ENCODE measurements at regions not wholly inside any gene's neighbourhood (a gene's known extent, or its start where the extent isn't known, plus 50 kb on each side); places are given as distances from the start of the nearest gene placed in this dataset.
"Not testable (repeated sequence)": the region's sequence is repeated elsewhere in the genome, so short reads cannot be mapped to it uniquely, and the experiment has no call there.

DNA sequence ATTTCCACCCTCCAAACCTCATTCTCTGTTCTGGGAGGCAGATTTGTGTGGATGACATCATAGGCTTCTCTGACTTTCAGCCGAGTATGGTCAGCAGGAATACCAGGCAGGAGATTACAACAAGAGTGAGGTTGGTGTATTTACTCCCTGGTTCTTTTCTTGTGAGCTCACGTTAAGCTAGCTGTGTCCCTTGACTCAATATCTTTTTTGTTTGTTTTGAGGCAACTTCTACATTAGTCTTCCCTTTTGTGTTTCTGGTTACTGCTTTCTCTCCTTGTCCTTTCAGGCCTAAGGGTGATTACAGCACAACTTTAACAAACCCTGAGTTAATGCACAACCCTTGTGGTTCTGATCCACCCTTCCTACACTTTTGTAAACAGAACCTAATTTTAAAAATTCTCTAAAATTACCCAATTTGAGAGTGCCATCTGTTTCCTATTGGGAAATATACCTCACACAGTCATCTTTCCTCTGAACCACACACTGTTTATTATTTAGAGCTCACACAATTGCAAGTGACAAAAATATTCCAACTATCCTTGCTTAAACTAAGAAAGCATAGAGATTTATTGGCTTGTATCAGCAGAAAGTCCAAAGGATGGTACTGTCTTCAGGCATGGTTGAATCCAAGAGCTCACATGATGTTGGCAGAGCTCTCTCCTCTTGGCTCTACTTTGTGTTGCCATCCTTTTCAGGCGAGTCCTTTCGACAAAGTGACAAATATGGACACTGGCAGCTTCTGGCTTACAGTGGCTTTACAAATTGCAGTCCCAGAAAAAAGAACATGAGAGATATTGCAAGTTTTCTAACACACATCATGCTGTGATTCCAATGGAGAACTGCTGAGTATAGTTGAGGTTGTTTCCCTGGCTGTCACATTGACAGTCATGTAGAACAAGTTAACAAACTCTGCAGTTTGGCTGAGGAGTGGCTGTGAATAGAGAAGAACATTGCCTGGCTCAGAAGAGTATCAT, 150.5 kb upstream of the DDIT4L start:
- no peak for DNase-seq

DNA sequence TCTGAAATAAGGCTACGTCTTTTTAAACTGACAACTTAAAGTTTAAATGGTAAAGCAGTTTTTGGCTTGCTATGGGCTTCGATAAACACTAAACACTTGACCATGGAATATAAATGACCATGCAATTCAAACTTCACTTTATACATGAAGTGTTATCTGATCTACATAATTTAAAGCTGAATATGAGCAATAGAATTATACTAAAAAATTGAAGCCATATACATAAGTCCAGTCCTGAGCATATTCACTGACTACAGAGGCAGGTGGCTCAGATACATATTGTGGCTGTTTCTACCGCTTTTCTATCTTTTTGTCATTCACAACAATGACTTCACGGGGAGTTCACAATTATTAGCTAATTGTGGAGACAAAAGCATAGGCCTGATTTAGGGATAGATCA, 149.6 kb upstream of the DDIT4L start:
- no peak for DNase-seq

DNA sequence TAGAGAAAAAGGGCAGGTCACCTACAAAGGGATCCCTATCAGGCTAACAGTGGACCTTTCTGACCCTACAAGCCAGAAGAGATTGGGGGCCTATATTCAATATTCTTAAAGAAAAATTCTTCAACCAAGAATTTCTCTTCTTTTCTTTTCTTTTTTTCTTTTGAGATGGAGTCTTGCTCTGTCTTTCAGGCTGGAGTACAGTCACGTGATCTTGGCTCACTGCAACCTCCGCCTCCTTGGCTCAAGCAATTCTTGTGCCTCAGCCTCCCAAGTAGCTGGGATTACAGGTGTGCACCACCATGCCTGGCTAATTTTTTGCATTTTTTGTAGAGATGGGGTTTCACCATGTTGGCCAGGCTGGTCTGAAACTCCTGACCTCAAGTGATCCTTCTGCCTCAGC, 143.2 kb upstream of the DDIT4L start:
- DNase-seq: not testable (repeated sequence)

DNA sequence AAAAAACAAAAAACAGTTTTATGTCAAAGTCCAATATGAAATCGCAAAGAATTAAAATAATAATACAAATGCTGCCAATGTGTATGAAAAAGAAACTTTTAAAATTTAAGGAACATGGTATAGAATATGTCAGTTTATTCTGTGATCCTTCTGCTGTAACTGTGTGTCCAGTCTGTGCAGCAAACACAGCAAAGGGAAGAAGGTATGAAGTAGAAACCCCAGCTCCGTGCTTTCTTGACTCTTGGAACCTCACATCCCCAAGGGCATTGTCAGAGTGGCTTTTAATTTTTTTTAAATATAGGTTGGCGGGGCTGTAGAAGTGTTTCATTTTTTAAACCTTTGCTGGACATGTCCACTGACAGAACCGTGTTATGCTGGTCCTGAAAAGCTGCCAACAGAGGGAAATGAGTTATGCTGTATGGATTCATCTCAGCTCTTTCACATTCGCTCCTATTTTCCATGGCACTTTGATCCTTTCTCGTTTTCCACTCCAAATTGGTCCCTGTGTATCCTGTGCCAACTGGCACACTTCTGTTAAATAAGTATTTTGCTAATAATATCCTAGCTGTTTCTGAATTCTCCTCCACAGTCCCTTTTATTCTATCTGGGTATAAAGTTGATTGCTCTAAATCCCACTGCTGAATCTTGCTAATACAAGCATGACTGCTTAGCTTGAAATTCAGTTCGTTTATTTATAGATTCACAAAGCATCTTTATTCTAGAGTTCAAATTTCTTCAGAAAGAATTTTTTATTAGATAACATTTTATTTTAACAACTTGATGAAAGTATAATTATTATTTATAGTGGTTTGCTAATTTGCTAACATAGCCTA, 127.0 kb upstream of the DDIT4L start:
- DNase-seq: no peak

DNA sequence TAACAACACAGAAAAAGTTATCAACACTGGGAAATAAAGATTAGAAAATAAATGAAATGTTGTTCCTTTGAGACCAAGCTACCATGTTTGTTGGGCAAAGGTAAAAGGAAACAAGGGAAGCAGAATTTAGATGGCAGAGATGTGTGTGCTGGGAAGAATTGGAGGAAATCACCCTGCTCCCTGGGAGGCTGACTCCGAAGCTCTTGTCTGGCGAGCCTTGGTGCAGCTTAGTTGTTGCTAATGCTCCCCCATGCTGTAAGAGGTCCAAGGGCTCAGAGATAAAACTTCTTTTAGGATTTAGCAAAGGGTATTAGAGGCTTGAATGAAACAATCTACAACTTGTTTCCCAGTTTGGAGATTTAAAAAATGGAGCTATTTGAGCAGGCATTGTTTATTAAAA, 123.8 kb upstream of the DDIT4L start:
- DNase-seq: no peak

DNA sequence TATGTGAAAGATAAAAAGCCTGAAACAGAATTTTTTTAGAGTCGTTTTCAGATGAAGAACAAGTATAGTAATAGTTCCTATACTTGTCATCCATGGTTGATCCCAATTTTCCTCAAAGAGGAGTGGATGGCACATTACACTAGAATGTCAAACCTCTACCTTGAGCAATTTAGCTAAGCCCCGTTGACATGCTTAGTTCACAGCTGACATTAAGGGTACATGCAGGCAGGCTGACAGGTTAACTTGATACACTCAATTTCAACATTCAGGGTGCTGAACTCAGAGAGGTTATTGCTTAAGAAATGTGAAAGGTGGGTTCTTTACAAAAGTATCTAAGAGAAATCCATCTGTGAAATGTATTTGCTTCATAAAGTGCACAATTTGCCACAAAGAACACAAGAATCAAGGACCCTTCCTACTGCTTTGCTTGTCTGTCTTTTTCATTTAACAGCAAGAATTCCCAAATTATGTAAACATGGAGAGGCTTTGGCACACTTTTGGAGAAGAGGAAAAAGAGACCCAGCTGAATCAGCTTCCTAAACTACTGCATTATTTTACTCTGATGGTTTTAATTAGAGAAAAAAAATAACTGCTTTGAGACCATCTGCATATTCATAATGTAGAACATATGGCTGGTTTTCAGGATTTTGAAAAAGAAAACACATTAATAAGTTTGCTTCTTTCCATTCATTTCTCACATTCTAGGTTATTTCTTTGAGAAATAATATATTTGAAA, 122.5 kb upstream of the DDIT4L start:
- DNase-seq: no peak

DNA sequence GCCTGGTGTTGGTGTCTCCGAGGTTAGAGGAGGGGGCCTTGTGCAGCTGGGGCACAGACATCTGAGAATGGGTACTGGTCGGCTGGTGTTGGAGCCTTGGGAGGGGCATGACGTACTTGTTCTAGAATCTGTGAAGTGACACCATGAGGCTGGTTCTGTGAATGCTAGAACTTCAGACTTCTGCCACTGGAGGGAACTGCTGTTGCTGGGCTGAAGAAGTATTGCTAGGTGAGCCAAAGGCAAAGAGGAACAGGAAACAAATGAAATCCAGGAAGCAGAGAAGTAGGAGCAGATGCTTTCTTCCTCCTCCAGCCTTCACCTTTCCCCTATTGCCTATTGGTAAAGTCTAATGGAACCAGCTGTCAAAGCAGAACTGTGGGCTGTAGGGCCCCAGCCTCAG, 120.9 kb upstream of the DDIT4L start:
- no peak for DNase-seq

DNA sequence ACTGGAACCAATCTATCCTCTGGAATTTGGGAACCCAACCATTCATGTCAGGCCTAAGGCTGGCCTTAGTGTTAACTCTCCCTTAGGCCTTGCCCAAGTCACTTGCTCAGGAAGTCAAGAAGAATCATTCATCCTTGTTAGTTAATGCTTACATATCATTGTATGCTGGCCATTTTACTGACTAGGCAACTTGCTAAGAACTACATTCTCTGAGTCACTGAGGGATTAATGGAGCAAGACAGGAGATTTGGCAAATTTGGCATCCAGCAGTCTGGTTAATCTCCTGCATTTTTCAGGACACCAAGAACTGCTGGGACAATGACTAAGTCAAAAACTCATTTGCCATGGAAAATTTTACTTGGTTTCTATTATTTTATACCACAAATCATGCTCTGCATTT, 115.8 kb upstream of the DDIT4L start:
- no peak for DNase-seq

DNA sequence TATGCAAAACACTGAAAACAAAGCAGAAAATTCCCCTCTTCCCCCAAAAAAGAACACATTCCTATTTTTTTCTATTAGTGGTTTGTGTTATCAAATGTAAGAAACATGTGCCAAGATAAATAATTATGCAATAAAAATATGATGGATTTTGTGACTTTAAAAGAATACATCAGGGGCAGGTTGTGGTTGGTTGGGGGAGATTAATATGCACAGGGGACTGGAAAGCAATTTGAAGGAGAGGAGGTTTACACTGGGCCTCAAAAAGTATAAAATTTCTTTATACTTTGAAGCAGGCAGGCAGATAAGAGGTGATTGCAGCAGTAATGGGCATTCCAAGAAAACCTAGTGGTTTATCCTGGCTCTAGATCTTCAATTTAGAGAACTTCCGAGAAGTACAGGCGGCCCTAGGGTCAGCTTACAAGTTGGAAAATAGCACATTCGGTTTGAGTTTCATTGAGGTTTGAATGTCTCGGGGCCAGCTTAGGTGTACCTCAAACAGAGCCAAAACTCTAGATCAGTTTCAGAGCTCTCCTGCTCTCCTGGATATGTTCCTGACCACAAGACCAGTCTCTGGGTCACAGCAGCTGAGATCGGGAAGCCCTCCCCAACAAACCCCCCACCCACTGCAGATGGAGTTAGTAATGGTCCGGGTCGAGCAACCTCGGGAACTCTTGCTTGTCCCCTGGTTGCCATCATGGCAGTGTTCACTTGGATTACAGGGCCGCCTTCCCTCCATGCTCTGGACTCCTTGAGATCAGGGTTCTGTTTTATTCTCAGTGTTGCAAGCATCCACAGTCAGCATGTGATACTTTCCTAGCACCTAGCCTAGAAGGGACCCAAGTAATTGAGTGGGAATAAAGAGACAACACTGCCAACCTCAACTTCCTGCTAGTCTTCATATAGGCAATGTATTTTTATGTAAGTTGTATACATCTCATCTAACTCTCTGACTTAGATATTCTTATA, 112.1 kb upstream of the DDIT4L start:
- no peak for DNase-seq

DNA sequence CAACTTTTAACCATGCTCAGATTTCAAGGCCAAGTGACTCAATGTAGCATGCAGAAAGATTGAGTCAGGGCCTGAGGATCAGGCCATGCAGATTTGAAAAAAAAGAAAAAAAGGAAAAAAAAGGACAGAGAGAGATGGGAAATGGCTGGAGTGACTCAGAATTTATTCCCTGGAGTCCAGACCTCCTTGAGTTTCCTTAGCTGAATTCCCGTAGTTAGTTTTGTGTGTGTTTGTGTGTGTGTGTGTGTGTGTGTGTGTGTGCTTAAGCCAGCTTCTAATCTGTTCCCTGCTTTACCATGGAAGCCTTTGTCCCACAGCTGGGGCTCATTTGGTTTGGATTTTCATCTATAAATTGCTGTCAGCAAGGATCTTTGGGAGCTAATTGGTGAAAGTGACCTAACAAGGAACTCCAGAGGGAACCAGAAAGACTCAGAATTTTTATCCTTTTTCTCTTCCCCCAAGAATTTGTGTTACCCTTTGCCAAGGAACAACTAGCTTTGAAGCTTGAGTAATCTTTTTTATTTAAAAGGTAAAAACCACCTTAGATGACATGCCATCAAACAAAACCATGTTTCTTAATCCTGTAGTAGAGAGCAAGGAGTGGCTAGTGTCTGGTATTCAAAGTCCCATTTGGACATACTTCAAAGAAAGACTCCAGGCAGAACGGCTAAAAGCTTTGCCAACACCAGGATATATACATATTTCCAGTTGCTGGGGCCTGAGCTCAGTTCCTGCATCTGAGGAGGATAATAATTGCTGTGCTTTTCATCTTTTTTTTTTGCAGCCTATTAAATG, 109.0 kb upstream of the DDIT4L start:
- DNase-seq: no peak

DNA sequence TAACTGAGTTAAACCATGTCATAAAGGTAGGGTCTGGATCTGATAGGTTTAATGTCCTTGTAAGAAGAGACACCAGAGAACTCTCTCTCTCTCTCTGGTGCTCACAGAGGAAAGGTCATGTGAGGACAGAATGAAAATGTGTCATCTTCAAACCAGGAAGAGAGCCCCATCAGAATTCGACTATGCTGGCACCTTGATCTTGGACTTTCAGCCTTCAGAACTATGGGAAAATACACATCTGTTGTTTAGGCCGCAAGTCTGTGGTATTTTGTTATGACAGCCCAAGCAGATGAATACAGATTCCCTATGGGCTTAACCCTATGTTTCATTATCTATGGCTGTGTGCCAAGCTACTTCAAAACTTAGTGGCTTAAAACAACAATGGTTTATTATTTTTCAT, 105.5 kb upstream of the DDIT4L start:
- no peak for DNase-seq

DNA sequence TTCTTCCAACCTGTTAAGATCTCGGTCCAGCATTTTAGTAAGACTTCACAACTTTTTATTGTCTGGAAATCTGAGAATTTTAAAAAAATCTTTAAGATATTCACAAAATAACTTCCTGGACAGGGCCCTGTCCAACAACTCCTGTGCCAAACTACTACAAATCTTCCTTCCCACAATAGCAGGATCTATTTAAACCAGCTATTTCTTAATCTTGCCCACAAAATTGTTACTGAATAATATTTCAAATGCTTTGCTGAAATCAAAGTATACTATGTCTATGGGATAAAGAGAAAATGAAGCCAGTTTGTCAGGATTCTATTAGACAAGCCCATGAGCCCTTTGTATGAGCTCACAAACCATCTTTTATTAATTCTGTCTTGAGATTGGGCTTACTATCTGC, 104.1 kb upstream of the DDIT4L start:
- no peak for DNase-seq

DNA sequence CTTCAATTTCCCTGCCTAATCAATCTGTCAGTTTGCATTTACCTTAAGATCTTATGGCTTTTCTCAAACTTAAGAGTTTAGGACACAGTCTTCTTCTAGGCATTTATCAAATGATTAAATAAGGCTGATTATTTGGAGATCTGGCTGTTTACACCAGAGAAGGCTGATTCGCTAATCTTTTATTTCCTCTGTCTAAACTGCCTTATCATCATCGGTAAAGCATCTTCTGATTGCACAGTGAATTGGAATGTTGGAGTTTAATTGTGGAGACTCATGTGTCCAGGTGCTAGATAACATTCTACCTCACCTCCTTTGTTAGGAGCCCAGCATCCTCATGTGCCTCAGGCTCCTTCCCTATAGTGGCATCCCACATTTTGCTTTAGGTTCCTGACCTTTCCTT, 100.3 kb upstream of the DDIT4L start:
- DNase-seq: no peak

DNA sequence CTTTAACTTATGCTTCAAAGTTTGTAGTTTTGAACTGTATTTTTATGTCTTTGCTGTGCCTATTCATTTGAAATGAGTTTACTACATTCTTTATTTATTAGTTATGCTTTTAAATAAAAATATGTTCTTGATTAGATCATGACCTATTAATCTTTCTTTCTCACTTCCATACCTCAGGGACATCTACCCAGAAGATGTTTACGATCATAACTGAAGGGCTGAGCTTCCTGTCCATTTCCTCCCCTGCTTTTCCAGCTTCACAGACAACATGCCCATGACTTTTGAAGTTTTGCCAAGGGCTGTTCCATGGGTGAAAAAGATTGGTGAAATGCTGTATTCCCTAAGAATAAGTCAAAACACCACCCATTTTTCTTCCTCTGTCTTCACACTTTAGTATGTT, 99.7 kb upstream of the DDIT4L start:
- no peak for DNase-seq

DNA sequence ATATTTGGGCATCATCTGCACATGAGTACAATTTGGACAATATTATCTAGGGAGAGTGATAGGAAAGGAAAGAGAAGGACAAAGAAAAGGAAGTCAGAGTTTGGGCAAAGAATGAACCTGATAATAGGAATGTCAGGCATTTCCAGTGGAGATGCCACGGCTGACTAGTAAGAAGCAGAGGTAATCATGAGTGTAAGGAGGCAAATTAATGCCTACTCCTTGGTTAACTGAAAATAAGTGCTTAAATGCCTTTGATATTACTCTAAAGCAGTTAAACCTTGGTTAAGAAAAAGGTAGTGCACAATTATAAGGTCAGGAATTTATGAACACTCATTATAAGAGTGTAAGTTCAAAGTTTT, 99.2 kb upstream of the DDIT4L start:
- DNase-seq: no peak

DNA sequence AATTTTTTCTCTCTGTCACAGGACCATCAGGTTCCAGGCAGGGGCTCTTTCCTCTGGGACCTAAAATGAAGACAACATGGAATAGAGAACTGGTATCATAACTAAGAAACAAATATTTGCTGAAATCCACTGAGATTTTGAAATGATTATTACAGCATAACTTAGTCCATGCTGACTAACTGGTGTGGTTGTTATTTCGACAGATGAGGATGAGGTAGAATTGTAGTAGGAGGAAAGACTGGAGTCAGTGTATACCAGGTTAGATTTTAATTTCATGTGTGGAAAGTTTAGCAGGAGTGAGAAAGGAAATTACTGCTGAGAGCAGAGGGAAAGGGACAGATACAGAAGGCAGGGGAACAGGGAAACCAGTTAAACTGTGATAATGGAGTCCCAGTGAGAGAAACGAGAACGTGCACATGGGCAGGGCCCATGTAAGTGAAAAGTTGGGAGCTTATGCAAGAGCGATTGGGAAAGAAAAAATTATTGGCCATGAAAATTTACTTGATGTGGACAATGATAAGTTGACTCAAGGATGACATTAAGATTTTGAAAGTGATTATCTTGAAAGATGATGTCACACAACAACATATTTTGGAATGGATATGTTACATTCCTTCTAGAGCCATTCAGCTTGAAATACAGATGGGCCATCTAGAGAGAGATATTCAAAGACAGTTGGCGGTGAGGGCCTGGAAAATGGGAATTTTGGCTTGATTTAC, 98.7 kb upstream of the DDIT4L start:
- DNase-seq: no peak

DNA sequence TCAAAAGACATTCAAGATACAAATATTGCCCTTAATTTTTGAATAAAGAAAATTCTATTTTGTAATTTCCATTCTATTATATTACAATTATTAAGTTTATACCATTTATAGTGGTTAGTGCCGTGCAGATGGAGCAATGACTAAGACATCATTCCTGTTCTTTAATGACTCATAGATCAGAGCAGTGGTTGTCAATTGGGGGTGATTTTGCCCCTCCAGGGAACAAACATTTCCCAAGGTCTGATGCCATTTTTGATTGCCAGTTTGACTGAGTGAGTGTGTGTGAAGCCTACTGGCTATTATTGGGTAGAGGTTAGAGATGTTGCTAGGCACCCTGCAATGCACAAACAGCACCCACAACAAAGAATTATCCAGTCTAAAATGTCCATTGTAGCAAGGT, 97.9 kb upstream of the DDIT4L start:
- DNase-seq: no peak

DNA sequence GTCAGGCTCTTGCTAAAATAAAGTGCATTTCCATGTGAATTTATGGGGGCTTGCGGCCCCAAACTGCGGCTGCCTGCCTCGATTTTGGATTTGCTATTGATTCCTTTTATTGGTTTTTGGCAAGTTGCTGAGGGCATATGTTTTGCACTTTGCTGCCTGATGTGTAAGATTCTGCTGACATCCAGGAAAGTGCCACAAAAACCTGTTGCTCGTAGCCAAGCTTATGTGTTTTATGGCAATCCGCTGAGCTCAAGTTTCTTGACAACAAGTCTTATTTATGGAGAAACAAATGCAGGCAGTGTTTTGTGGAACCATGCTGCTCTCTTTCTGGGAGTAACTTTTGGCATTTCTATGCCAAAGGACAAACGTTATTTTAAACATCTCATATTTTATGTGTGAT, 97.3 kb upstream of the DDIT4L start:
- DNase-seq: no peak

DNA sequence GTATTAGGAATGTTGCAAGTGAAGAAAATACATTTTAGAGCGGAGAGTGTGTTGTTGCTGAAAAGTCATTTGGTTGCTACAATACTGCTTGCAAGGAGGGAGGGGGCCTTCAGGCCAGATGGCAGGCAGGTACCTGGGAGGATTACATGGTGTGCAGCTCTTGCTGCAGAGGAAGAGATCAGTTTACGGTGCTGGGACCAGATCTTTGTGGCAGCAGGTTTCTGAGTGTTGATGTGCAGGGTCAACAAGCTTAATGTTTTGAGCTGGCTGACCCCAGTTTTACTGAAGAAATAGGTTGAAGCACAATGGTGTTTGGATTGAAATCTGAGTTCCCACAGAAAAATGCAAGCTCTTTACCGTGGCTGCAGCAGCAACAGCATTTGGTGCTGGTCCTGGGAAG, 96.4 kb upstream of the DDIT4L start:
- peak in 1 of 2 experiments; percentile 6 for DNase-seq

DNA sequence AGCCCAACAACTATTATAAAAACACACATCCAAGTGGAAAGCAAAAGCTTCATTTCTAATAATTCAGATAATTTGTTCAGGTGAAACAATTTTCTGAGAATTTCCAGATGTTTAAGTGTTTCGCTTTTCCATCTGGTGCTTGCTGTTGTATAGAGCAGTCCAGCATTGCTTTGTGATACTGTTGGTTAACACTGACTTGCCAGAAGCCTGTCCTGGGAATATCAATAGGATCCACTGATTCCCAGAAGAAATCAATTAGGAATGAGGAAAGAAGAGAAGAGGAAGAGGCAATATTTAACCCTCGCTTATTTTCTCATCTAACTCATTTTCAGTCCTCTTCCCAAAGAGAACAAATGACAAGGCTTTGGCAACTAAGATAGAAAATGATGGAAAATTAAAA, 94.9 kb upstream of the DDIT4L start:
- no peak for DNase-seq
